Right atrium auricular region (tissue), 2 donors: ENCODE measurements at regions not wholly inside any gene's neighbourhood (a gene's known extent, or its start where the extent isn't known, plus 50 kb on each side); places are given as distances from the start of the nearest gene placed in this dataset.

ENCODE experiments used
- DNase-seq: peaks from one replicate; pipeline ENCODE4 v3.0.0-alpha.2; 2019; ENCODE audit warnings: low spot score
- H3K27ac ChIP-seq, 2 donors: fragments of 200-600 bp; sonication (generic); 1 replicate in 1 of 2; 2 replicates in 1 of 2; pipeline ENCODE4 v1.5.1; 2016 to 2019
- H3K27me3 ChIP-seq, 2 donors: fragments of 200-600 bp; sonication (generic); one replicate each; pipeline versions ENCODE4 v1.5.1 to v1.6.0; 2017 to 2019
- H3K36me3 ChIP-seq: fragments of 200-600 bp; sonication (generic); one replicate; pipeline ENCODE4 v1.5.1; 2016
- H3K4me1 ChIP-seq, 2 donors: fragments of 200-600 bp; sonication (generic); one replicate each; pipeline versions ENCODE4 v1.5.1 to v1.6.0; 2017 to 2019
- H3K4me3 ChIP-seq, 2 donors: fragments of 200-600 bp; sonication (generic); 1 replicate in 1 of 2; 2 replicates in 1 of 2; pipeline ENCODE4 v1.5.1; 2017 to 2019; ENCODE audit warnings: mild to moderate bottlenecking in 1 of 2, moderate library complexity in 1 of 2
- H3K9me3 ChIP-seq, 2 donors: fragments of 200-600 bp; sonication (generic); one replicate each; pipeline ENCODE4 v1.5.1; 2019
- TF ChIP-seq, protein P1 (sequence below), 2 donors: fragments of 200-600 bp; sonication (generic); IDR thresholded peaks; one replicate each; pipeline ENCODE4 v1.5.1; 2019; ENCODE audit warnings: antibody characterized with exemption in 2 of 2

DNA sequence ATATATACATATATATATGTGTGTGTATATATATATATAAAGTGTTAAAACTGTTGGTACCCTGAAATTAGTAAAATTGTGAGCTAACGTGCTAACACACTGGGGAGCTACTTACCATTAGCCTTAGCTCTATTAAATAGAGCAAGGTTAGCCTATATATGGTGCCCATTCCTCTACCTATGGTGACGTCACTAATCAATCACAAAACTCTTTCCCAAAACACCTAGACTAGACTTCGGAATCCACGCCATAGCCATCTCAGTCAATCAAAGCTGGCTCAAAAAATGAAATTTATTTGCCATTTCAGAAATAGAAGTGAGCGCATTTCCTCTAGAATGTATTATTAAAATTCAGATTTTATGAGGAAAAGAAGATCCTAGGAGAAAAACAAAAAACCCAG is 229.0 kb upstream of the TENM3 start:
- H3K4me3 ChIP-seq, result no peak overlapping the region
- no peaks in the 10 kb centered on the region for H3K9me3 ChIP-seq
- no peaks in the 10 kb centered on the region for H3K4me1 ChIP-seq
- DNase-seq, result no peak
- H3K36me3 ChIP-seq, result no peaks in the 10 kb centered on the region
- H3K27ac ChIP-seq, result no peak overlapping the region
- H3K27me3 ChIP-seq, result no peaks in the 10 kb centered on the region
- TF ChIP-seq, protein P1, sequence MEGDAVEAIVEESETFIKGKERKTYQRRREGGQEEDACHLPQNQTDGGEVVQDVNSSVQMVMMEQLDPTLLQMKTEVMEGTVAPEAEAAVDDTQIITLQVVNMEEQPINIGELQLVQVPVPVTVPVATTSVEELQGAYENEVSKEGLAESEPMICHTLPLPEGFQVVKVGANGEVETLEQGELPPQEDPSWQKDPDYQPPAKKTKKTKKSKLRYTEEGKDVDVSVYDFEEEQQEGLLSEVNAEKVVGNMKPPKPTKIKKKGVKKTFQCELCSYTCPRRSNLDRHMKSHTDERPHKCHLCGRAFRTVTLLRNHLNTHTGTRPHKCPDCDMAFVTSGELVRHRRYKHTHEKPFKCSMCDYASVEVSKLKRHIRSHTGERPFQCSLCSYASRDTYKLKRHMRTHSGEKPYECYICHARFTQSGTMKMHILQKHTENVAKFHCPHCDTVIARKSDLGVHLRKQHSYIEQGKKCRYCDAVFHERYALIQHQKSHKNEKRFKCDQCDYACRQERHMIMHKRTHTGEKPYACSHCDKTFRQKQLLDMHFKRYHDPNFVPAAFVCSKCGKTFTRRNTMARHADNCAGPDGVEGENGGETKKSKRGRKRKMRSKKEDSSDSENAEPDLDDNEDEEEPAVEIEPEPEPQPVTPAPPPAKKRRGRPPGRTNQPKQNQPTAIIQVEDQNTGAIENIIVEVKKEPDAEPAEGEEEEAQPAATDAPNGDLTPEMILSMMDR (IDR thresholded peaks at IDR 0.05), result no peak

DNA sequence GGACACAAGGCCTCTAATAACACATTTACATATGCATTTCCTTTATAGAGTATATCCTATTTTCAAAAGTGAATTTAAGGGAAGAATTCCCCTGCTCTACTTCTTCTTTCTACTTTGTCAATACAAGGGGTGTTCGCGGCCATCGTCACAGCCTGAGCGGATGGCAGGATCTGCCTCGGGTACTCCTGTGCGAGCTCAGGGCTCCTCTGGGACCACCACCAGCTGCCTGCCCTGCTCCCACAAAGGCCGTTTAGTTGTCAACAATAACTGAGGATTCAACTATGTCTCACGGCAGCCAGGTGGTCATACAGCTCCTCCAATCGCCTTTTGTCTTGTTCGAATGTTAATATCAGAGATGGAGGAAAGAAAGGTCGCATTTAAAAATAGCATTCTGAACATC is 228.2 kb upstream of the TENM3 start:
- Histone ChIP-seq H3K4me1 (no peaks in the 10 kb centered on the region), H3K36me3 (no peaks in the 10 kb centered on the region), H3K4me3 (no peak overlapping the region), H3K9me3 (no peaks in the 10 kb centered on the region), H3K27ac (no peak overlapping the region), H3K27me3 (no peaks in the 10 kb centered on the region)
- TF ChIP-seq, protein P1 (IDR thresholded peaks at IDR 0.05), result no peak
- no peak for DNase-seq

DNA sequence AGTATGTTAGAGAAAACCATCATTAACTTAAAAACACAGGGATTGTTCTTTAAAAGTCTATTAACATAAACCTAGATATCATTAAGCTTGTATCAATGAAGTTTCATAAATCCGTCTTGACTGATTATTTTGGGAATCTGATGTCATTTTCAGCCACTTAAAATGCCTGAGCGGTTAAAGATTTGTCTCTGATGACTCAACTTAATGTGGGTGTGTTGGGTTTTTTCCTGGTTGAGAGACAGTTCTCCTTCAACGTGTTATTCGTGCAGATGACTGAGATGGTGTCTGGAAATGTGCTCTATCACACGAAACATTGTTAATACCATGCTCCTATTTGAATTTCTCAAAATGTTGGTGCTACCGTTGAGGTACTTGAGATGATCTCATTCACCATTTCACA is 227.3 kb upstream of the TENM3 start:
- Histone ChIP-seq H3K36me3 (no peaks in the 10 kb centered on the region), H3K4me1 (no peaks in the 10 kb centered on the region), H3K9me3 (no peaks in the 10 kb centered on the region), H3K27me3 (no peaks in the 10 kb centered on the region), H3K4me3 (no peak overlapping the region), H3K27ac (no peak overlapping the region)
- no peak for DNase-seq
- TF ChIP-seq, protein P1 (IDR thresholded peaks at IDR 0.05), result no peak

DNA sequence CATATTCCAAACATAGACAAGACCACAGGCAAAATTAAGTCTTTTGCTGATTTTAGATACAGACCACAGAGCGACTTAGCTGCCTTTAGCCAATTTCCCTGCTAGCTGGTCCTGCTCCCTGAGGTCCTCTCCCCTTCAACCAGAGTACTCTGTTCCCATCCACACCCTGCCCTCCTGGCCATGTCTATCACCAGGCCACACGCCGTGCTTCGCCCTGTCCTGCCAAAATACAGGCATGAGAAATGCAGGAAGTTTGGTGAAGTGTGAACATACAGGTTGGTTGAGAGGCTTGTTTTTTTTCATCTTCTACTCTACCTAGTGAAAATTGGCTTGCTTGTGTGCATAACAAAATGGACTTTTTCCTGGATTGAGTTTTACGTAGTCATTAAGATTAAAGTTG is 226.2 kb upstream of the TENM3 start:
- Histone ChIP-seq H3K9me3 (no peaks in the 10 kb centered on the region), H3K27ac (no peak overlapping the region), H3K36me3 (no peaks in the 10 kb centered on the region), H3K4me3 (no peak overlapping the region), H3K27me3 (no peaks in the 10 kb centered on the region), H3K4me1 (no peaks in the 10 kb centered on the region)
- TF ChIP-seq, protein P1 (IDR thresholded peaks at IDR 0.05), result no peak
- DNase-seq, result no peak

DNA sequence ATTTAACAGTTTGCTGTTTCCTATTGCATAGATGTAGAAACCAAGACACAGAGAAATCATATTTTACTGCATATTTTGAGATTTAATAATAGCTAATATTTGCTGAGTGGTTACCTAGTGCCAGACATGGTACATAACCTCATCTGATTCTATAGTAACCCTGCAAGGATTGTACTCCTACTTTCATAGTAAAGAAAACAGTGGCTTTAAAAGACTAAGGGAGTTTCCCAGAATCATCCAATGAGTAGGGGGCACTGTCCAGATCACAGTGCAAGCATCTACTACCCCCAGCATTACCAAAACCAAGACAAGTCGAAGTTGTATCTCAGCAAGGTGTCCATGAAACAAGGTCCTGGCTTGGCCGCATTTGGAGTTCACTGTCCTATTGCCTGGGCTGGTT is 224.5 kb upstream of the TENM3 start:
- H3K4me1 ChIP-seq, result no peaks in the 10 kb centered on the region
- TF ChIP-seq, protein P1 (IDR thresholded peaks at IDR 0.05), result no peak
- H3K27me3 ChIP-seq, result no peaks in the 10 kb centered on the region
- no peaks in the 10 kb centered on the region for H3K9me3 ChIP-seq
- H3K4me3 ChIP-seq, result no peak overlapping the region
- no peak overlapping the region for H3K27ac ChIP-seq
- no peak for DNase-seq
- H3K36me3 ChIP-seq, result no peaks in the 10 kb centered on the region

DNA sequence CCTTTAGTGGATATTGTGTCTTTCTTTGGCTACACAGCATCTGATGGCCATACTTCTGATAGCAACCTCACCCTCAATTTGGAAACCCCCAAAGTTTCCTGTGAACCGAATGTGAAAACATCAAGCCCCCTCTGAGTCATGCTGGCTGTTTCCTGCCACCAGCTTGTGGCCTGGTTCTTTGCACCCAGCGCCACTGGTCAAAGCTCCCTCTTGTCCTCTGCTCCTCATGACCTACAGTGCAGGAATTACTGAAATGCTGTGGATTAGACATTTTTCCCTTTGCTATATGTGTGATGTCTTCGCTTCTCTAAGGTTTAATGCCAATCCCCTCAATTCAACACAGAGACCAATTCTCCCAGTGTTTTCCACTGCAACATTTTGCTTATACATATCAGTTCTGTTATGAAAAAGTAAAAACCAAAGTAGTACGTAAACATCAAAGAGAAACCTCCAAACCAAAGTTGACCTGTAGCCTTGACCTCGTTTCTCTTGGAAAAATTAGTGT is 224.0 kb upstream of the TENM3 start:
- TF ChIP-seq, protein P1 (IDR thresholded peaks at IDR 0.05), result no peak
- no peaks in the 10 kb centered on the region for H3K36me3 ChIP-seq
- H3K9me3 ChIP-seq, result no peaks in the 10 kb centered on the region
- no peaks in the 10 kb centered on the region for H3K4me1 ChIP-seq
- H3K27ac ChIP-seq, result no peak overlapping the region
- no peak overlapping the region for H3K4me3 ChIP-seq
- no peak for DNase-seq
- H3K27me3 ChIP-seq, result no peaks in the 10 kb centered on the region
